Thyroid gland (tissue), 4 donors: ENCODE measurements at regions not wholly inside any gene's neighbourhood (a gene's known extent, or its start where the extent isn't known, plus 50 kb on each side); places are given as distances from the start of the nearest gene placed in this dataset.

ENCODE experiments used
- DNase-seq, 2 donors: peaks; one replicate each; pipeline ENCODE4 v3.0.0-alpha.2; 2019
- H3K27ac ChIP-seq, 3 donors: fragments of 200-600 bp; sonication (generic); 1 replicate in 2 of 3; 2 replicates in 1 of 3; pipeline ENCODE4 v1.5.1; 2016 to 2019; ENCODE audit warnings: mild to moderate bottlenecking in 1 of 3, moderate library complexity in 1 of 3
- H3K27me3 ChIP-seq: fragments of 200-600 bp; sonication (generic); one replicate; pipeline ENCODE4 v1.5.1; 2019
- H3K36me3 ChIP-seq, 2 donors: fragments of 200-600 bp; sonication (generic); one replicate each; pipeline ENCODE4 v1.5.1; 2016 to 2019
- H3K4me1 ChIP-seq, 2 donors: fragments of 200-600 bp; sonication (generic); one replicate each; pipeline ENCODE4 v1.5.1; 2017 to 2019
- H3K4me3 ChIP-seq, 3 donors: fragments of 200-600 bp; sonication (generic); replicated peaks in 1 of 3; 1 replicate in 2 of 3; 2 replicates in 1 of 3; pipeline ENCODE4 v1.5.1; 2016; ENCODE audit warnings: mild to moderate bottlenecking in 1 of 3
- H3K9me3 ChIP-seq: fragments of 200-600 bp; sonication (generic); one replicate; pipeline ENCODE4 v1.5.1; 2017
- CTCF ChIP-seq, 6 experiments: fragments of 200-600 bp in 3 of 6; fragments of 450-650 bp in 3 of 6; sonication (generic) in 3 of 6; IDR thresholded peaks; one replicate each; pipeline ENCODE4 v1.5.1; 2016 to 2019; ENCODE audit warnings: antibody characterized with exemption in 6 of 6, mild to moderate bottlenecking in 2 of 6, inconsistent platforms in 1 of 6, moderate library complexity in 1 of 6
- POLR2A ChIP-seq, 2 donors: fragments of 450-650 bp; IDR thresholded peaks; one replicate each; pipeline ENCODE4 v1.6.1; 2017; ENCODE audit warnings: antibody characterized with exemption in 2 of 2, mild to moderate bottlenecking in 2 of 2, moderate library complexity in 1 of 2
- WGBS, 2 donors: methylation state at CpG; one replicate each; pipeline ENCODE4 v1.1.5; 2017; 5-methylcytosine and 5-hydroxymethylcytosine counted together
- intact Hi-C: fragments of 100-400 bp; cut with DNase I; formaldehyde crosslinking; loops from one replicate; pipeline ENCODE4 v1.15.1; 2023

- Histone ChIP-seq H3K36me3 (no peaks in the 10 kb centered on the region), H3K4me1 (no peaks in the 10 kb centered on the region), H3K4me3 (no peak overlapping the region), H3K9me3 (no peaks in the 10 kb centered on the region), H3K27me3 (no peaks in the 10 kb centered on the region), H3K27ac (no peak overlapping the region)
- TF ChIP-seq POLR2A (IDR thresholded peaks at IDR 0.05) (no peak), CTCF (IDR thresholded peaks at IDR 0.05) (no peak)
- WGBS, 2 donors, result 84 to 85% methylated on average over 12 to 13 of the region's 13 CpGs
- intact Hi-C loops, result no loop called here
- no peak for DNase-seq
Observed at GRCh38 chr22:48380016-48380665, 1447.5 kb downstream of the BRD1 start.

GRCh38 chr22:48379371-48379770 is 1448.3 kb downstream of the BRD1 start:
- no peak for DNase-seq
- no peak overlapping the region for H3K4me3 ChIP-seq
- TF ChIP-seq POLR2A (IDR thresholded peaks at IDR 0.05) (no peak), CTCF (IDR thresholded peaks at IDR 0.05) (no peak)
- no peak overlapping the region for H3K27ac ChIP-seq
- WGBS, 2 donors, result 89 to 92% methylated on average over 8 to 9 of the region's 13 CpGs
- H3K4me1 ChIP-seq, result no peaks in the 10 kb centered on the region
- intact Hi-C loops, result no loop called here
- no peaks in the 10 kb centered on the region for H3K27me3 ChIP-seq
- H3K36me3 ChIP-seq, result no peaks in the 10 kb centered on the region
- H3K9me3 ChIP-seq, result no peaks in the 10 kb centered on the region

- intact Hi-C loops, result no loop called here
- Histone ChIP-seq H3K27ac (no peak overlapping the region), H3K4me1 (no peaks in the 10 kb centered on the region), H3K4me3 (no peak overlapping the region), H3K9me3 (no peaks in the 10 kb centered on the region), H3K36me3 (no peaks in the 10 kb centered on the region), H3K27me3 (no peaks in the 10 kb centered on the region)
- DNase-seq, result no peak
- WGBS, 2 donors, result 80 to 84% methylated on average over 6 of the region's 6 CpGs
- TF ChIP-seq CTCF (IDR thresholded peaks at IDR 0.05) (no peak), POLR2A (IDR thresholded peaks at IDR 0.05) (no peak)
Observed at GRCh38 chr22:48378673-48379072, 1449.0 kb downstream of the BRD1 start.

GRCh38 chr22:48376936-48377712 is 1450.5 kb downstream of the BRD1 start:
- Histone ChIP-seq H3K36me3 (no peaks in the 10 kb centered on the region), H3K27ac (no peak overlapping the region), H3K27me3 (no peaks in the 10 kb centered on the region), H3K4me3 (no peak overlapping the region), H3K4me1 (no peaks in the 10 kb centered on the region), H3K9me3 (no peaks in the 10 kb centered on the region)
- 75 to 92% methylated on average over 8 of the region's 8 CpGs for WGBS, 2 donors
- TF ChIP-seq POLR2A (IDR thresholded peaks at IDR 0.05) (no peak), CTCF (IDR thresholded peaks at IDR 0.05) (no peak)
- DNase-seq, result no peak
- intact Hi-C loops, result no loop called here

- intact Hi-C loops, result no loop called here
Observed at GRCh38 chr22:48376428-48376827, 1451.2 kb downstream of the BRD1 start.

More at GRCh38 chr22:48376428-48376827, 1451.2 kb downstream of the BRD1 start:
- no peak for TF ChIP-seq CTCF (IDR thresholded peaks at IDR 0.05)
- TF ChIP-seq POLR2A (IDR thresholded peaks at IDR 0.05), result no peak
- Histone ChIP-seq H3K36me3 (no peaks in the 10 kb centered on the region), H3K9me3 (no peaks in the 10 kb centered on the region), H3K27ac (no peak overlapping the region), H3K27me3 (no peaks in the 10 kb centered on the region), H3K4me1 (no peaks in the 10 kb centered on the region), H3K4me3 (no peak overlapping the region)
- DNase-seq, result no peak
- WGBS, 2 donors, result 19 to 21% methylated on average over 8 of the region's 8 CpGs
